ENCODE measurements at regions not wholly inside any gene's neighbourhood (a gene's known extent, or its start where the extent isn't known, plus 50 kb on each side); places are given as distances from the start of the nearest gene placed in this dataset.
"Not testable (repeated sequence)": the region's sequence is repeated elsewhere in the genome, so short reads cannot be mapped to it uniquely, and the experiment has no call there.

- peaks cover 16 to 19% of the 10 kb centered on the region in 2 donors for H3K27me3 Mint-ChIP-seq
Observed at GRCh38 chr2:240235149-240235803, 94.8 kb upstream of the OTOS start.

DNA sequence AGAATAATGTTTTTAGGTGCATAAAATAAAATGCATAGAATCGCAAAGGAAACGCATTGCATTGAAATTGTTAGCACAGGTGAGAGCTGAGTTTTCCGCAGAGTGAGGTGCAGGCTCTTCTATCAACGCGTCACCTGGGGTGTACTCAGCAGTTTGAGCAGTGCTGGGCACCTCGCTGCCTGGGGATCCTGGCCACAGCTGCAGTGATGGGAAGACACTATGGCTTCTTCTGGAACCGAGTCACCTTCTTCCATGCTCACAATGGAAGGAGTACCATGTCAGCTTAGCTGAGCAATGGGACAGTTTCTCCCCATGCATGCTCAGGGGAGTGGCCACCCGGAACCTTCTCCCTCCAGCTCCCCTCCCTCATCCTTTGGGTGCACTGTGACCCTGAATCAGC, 95.4 kb upstream of the OTOS start:
- ATAC-seq (replicated peaks) (no peak), DNase-seq (no peak)
- no peak overlapping the region for H3K4me3 Mint-ChIP-seq
- no peaks in the 10 kb centered on the region for H3K4me1 Mint-ChIP-seq (ENCODE audit: low read depth in 2 of 2)
- H3K9me3 Mint-ChIP-seq = no peaks in the 10 kb centered on the region
- H3K27ac Mint-ChIP-seq = no peak overlapping the region
- H3K27me3 Mint-ChIP-seq = peaks cover 10 to 13% of the 10 kb centered on the region in 2 donors
- no peaks in the 10 kb centered on the region for H3K36me3 Mint-ChIP-seq (ENCODE audit: insufficient read depth)

More at GRCh38 chr2:240235149-240235803, 94.8 kb upstream of the OTOS start:
- no peak for ATAC-seq (replicated peaks)
- Mint-ChIP-seq H3K36me3 (ENCODE audit: insufficient read depth) (no peaks in the 10 kb centered on the region), H3K9me3 (no peaks in the 10 kb centered on the region), H3K4me3 (no peak overlapping the region), H3K27ac (no peak overlapping the region), H3K4me1 (ENCODE audit: low read depth in 2 of 2) (no peaks in the 10 kb centered on the region)
- no peak for DNase-seq

- no peaks in the 10 kb centered on the region for H3K9me3 Mint-ChIP-seq
- no peak overlapping the region for H3K4me3 Mint-ChIP-seq
- DNase-seq = no peak
- no peak for ATAC-seq (replicated peaks)
- H3K4me1 Mint-ChIP-seq (ENCODE audit: low read depth in 2 of 2) = no peaks in the 10 kb centered on the region
- H3K36me3 Mint-ChIP-seq (ENCODE audit: insufficient read depth) = no peaks in the 10 kb centered on the region
- H3K27me3 Mint-ChIP-seq = peaks cover 4 to 13% of the 10 kb centered on the region in 2 donors
- peak overlapping the region in 1 of 2 donors; percentile 32 for H3K27ac Mint-ChIP-seq
Observed at GRCh38 chr2:240236217-240237111, 96.0 kb upstream of the OTOS start.

DNA sequence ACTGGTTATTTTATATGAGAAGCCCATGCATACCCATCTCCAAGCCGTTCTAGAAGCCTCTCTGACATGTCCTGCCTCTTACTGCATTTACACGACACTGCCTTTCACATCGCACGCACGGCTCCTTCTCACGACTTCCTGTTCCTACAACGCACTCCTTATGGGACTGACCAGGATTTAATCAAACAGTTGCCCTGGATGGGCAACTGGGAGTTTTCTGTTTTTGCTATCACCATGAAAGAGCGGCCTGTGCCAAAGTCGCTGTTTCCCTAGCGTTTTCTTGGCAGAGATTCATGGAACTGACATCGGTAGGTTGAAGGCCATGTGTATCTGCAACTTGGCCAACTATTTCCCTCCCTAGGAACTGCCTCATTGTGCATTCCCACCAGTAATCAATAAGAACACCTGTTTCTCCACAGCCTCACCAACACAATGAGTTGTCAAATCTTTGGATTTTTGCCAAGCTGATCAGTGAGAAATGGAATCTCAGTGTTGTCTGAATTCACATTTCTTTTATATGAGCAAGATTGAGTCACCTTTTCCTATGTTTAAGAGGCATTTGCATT, 97.2 kb upstream of the OTOS start:
- ATAC-seq (replicated peaks) (no peak), DNase-seq (no peak)
- Mint-ChIP-seq H3K4me1 (ENCODE audit: low read depth in 2 of 2) (no peaks in the 10 kb centered on the region), H3K27me3 (peaks cover 0 to 13% of the 10 kb centered on the region in 2 donors), H3K36me3 (ENCODE audit: insufficient read depth) (no peaks in the 10 kb centered on the region), H3K27ac (no peak overlapping the region), H3K4me3 (no peak overlapping the region), H3K9me3 (no peaks in the 10 kb centered on the region)

- DNase-seq (no peak), ATAC-seq (replicated peaks) (no peak)
- Mint-ChIP-seq H3K9me3 (no peaks in the 10 kb centered on the region), H3K4me3 (no peak overlapping the region), H3K27me3 (peaks cover 0 to 13% of the 10 kb centered on the region in 2 donors), H3K4me1 (ENCODE audit: low read depth in 2 of 2) (no peaks in the 10 kb centered on the region), H3K36me3 (ENCODE audit: insufficient read depth) (no peaks in the 10 kb centered on the region), H3K27ac (no peak overlapping the region)
Observed at GRCh38 chr2:240238201-240238600, 97.7 kb upstream of the OTOS start.

GRCh38 chr2:240238786-240239185, 98.3 kb upstream of the OTOS start:
- Mint-ChIP-seq H3K27ac (no peak overlapping the region), H3K9me3 (no peaks in the 10 kb centered on the region), H3K36me3 (ENCODE audit: insufficient read depth) (no peaks in the 10 kb centered on the region), H3K4me3 (no peak overlapping the region), H3K4me1 (ENCODE audit: low read depth in 2 of 2) (no peaks in the 10 kb centered on the region), H3K27me3 (peaks cover 0 to 13% of the 10 kb centered on the region in 2 donors)
- DNase-seq (no peak), ATAC-seq (replicated peaks) (no peak)

GRCh38 chr2:240239325-240239724, 98.9 kb upstream of the OTOS start:
- no peak overlapping the region for H3K27ac Mint-ChIP-seq
- no peaks in the 10 kb centered on the region for H3K9me3 Mint-ChIP-seq
- no peak for ATAC-seq (replicated peaks)

GRCh38 chr2:240240017-240240734, 99.7 kb upstream of the OTOS start:
- no peaks in the 10 kb centered on the region for H3K9me3 Mint-ChIP-seq
- no peaks in the 10 kb centered on the region for H3K36me3 Mint-ChIP-seq (ENCODE audit: insufficient read depth)
- no peak for DNase-seq
- peaks cover 11 to 13% of the 10 kb centered on the region in 2 donors for H3K27me3 Mint-ChIP-seq
- H3K4me3 Mint-ChIP-seq = no peak overlapping the region
- no peak for ATAC-seq (replicated peaks)
- H3K27ac Mint-ChIP-seq = no peak overlapping the region
- no peaks in the 10 kb centered on the region for H3K4me1 Mint-ChIP-seq (ENCODE audit: low read depth in 2 of 2)

More at GRCh38 chr2:240239325-240239724, 98.9 kb upstream of the OTOS start:
- H3K27me3 Mint-ChIP-seq = peaks cover 4 to 13% of the 10 kb centered on the region in 2 donors
- no peaks in the 10 kb centered on the region for H3K36me3 Mint-ChIP-seq (ENCODE audit: insufficient read depth)
- H3K4me1 Mint-ChIP-seq (ENCODE audit: low read depth in 2 of 2) = no peaks in the 10 kb centered on the region
- no peak for DNase-seq
- no peak overlapping the region for H3K4me3 Mint-ChIP-seq

DNA sequence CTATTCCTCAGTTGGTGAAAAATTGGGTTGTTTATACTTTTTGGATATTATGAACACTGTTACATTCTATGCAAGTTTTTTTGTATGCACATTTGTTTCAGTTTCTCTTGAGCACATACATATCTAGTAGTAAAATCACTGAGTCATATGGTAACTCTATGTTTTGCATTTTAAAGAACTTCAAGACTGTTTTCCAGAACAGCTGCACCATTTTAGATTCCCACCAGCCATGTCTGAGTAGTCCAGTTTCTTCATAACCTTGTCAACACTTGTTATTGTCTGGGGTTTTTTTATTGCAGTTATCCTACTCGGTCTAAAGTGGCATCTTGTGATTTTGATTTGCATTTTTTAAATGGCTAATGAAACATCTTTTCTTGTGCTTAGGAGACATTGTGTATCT, 100.3 kb upstream of the OTOS start:
- no peaks in the 10 kb centered on the region for H3K4me1 Mint-ChIP-seq (ENCODE audit: low read depth in 2 of 2)
- no peak overlapping the region for H3K27ac Mint-ChIP-seq
- H3K27me3 Mint-ChIP-seq = peaks cover 13 to 17% of the 10 kb centered on the region in 2 donors
- ATAC-seq (replicated peaks) (no peak), DNase-seq (no peak)
- H3K9me3 Mint-ChIP-seq = no peaks in the 10 kb centered on the region
- H3K4me3 Mint-ChIP-seq = no peak overlapping the region
- H3K36me3 Mint-ChIP-seq (ENCODE audit: insufficient read depth) = no peaks in the 10 kb centered on the region

GRCh38 chr2:240241572-240241971, 101.1 kb upstream of the OTOS start:
- ATAC-seq (replicated peaks) (no peak), DNase-seq (no peak)
- no peak overlapping the region for H3K4me3 Mint-ChIP-seq
- no peaks in the 10 kb centered on the region for H3K36me3 Mint-ChIP-seq (ENCODE audit: insufficient read depth)
- no peak overlapping the region for H3K27ac Mint-ChIP-seq
- H3K9me3 Mint-ChIP-seq = no peaks in the 10 kb centered on the region
- H3K27me3 Mint-ChIP-seq = peaks cover 20 to 25% of the 10 kb centered on the region in 2 donors
- no peaks in the 10 kb centered on the region for H3K4me1 Mint-ChIP-seq (ENCODE audit: low read depth in 2 of 2)

DNA sequence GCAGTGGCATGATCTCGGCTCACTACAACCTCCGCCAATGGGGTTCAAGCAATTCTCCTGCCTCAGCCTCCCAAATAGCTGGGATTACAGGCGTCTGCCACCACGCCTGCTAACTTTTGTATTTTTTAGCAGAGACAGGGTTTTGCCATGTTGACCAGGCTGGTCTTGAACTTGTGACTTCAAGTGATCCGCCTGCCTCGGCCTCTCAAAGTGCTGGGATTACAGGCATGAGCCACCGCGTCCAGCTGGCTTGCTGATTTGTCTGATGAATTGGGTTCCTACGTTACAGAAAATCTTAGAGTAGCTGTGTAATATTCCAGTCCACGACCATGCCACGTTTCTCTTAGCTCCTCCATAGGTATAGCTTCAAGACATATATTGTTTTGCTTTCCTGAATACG, 102.6 kb upstream of the OTOS start:
- H3K27ac Mint-ChIP-seq; ATAC-seq (replicated peaks): not testable (repeated sequence)
- peaks cover 25 to 36% of the 10 kb centered on the region in 2 donors for H3K27me3 Mint-ChIP-seq

GRCh38 chr2:240244543-240244942, 104.1 kb upstream of the OTOS start:
- H3K4me1 Mint-ChIP-seq (ENCODE audit: low read depth in 2 of 2) = no peaks in the 10 kb centered on the region
- peaks cover 13 to 50% of the 10 kb centered on the region in 2 donors for H3K27me3 Mint-ChIP-seq
- H3K36me3 Mint-ChIP-seq (ENCODE audit: insufficient read depth) = no peaks in the 10 kb centered on the region
- no peak overlapping the region for H3K27ac Mint-ChIP-seq
- H3K9me3 Mint-ChIP-seq = peaks cover 0 to 2% of the 10 kb centered on the region in 2 donors
- no peak overlapping the region for H3K4me3 Mint-ChIP-seq
- ATAC-seq (replicated peaks) (no peak), DNase-seq (no peak)

More for the DNA sequence above, 102.6 kb upstream of the OTOS start:
- not testable (repeated sequence) for H3K36me3 Mint-ChIP-seq (ENCODE audit: insufficient read depth); H3K4me1 Mint-ChIP-seq (ENCODE audit: low read depth in 2 of 2); DNase-seq; H3K9me3 Mint-ChIP-seq; H3K4me3 Mint-ChIP-seq

GRCh38 chr2:240245184-240245583, 104.7 kb upstream of the OTOS start:
- H3K27me3 Mint-ChIP-seq = peaks cover 12 to 57% of the 10 kb centered on the region in 2 donors
- H3K36me3 Mint-ChIP-seq (ENCODE audit: insufficient read depth) = no peaks in the 10 kb centered on the region
- ATAC-seq (replicated peaks) (no peak), DNase-seq (no peak)
- H3K4me1 Mint-ChIP-seq (ENCODE audit: low read depth in 2 of 2) = no peaks in the 10 kb centered on the region
- peaks cover 0 to 2% of the 10 kb centered on the region in 2 donors for H3K9me3 Mint-ChIP-seq
- no peak overlapping the region for H3K4me3 Mint-ChIP-seq
- H3K27ac Mint-ChIP-seq = no peak overlapping the region
